Calu3 (cell line): ENCODE measurements at regions not wholly inside any gene's neighbourhood (a gene's known extent, or its start where the extent isn't known, plus 50 kb on each side); places are given as distances from the start of the nearest gene placed in this dataset.

ENCODE experiments used
- BruUV-seq: library from RNA; stranded (reverse); fragments of 400-500 nt; replicated peaks from 2 replicates; lab custom pipeline; 2021; lab: Mats Ljungman, UMichigan
- CTCF ChIA-PET: fragments of 300-600 bp; sonication (Branson Sonifier 250); formaldehyde crosslinking; loops from one replicate; lab custom pipeline; 2022; ENCODE audit warnings: antibody characterized with exemption; lab: Charles Lee
- DNase-seq: peaks from one replicate; pipeline ENCODE4 v3.0.0; 2022
- H3K27ac Mint-ChIP-seq: one replicate; pipeline ENCODE4 v1.8.0; 2022; ENCODE audit warnings: mixed read lengths; ENCODE audit not compliant: unreplicated experiment
- H3K27me3 Mint-ChIP-seq: one replicate; pipeline ENCODE4 v1.8.0; 2022; ENCODE audit warnings: mixed read lengths; ENCODE audit not compliant: unreplicated experiment
- H3K36me3 Mint-ChIP-seq: one replicate; pipeline ENCODE4 v1.8.0; 2022; ENCODE audit warnings: mild to moderate bottlenecking, moderate library complexity, mixed read lengths; ENCODE audit not compliant: insufficient read depth, unreplicated experiment
- H3K4me1 Mint-ChIP-seq: one replicate; pipeline ENCODE4 v1.8.0; 2022; ENCODE audit warnings: mild to moderate bottlenecking, low read depth, mixed read lengths; ENCODE audit not compliant: unreplicated experiment
- H3K4me3 Mint-ChIP-seq: one replicate; pipeline ENCODE4 v1.8.0; 2022; ENCODE audit warnings: mild to moderate bottlenecking, low read depth, moderate library complexity, mixed read lengths; ENCODE audit not compliant: unreplicated experiment
- H3K9me3 Mint-ChIP-seq: one replicate; pipeline ENCODE4 v1.8.0; 2022; ENCODE audit warnings: low read depth, mixed read lengths; ENCODE audit not compliant: unreplicated experiment
- CTCF ChIP-seq: fragments of 200-600 bp; IDR thresholded peaks from one replicate; pipeline ENCODE4 v1.8.0; 2022; ENCODE audit warnings: antibody characterized with exemption; ENCODE audit not compliant: unreplicated experiment
- intact Hi-C: fragments of 100-400 bp; cut with micrococcal nuclease; formaldehyde crosslinking; loops from one replicate; pipeline ENCODE4 v1.10.0; 2022; ENCODE audit not compliant: unreplicated experiment

GRCh38 chr14:28690029-28690692, 76.4 kb upstream of the FOXG1 start:
- intact Hi-C loops = no loop called here
- Mint-ChIP-seq H3K27me3 (no peaks in the 10 kb centered on the region), H3K4me1 (no peaks in the 10 kb centered on the region), H3K36me3 (no peaks in the 10 kb centered on the region), H3K9me3 (no peaks in the 10 kb centered on the region), H3K27ac (no peak overlapping the region), H3K4me3 (no peak overlapping the region)
- TF ChIP-seq CTCF = no peak
- CTCF ChIA-PET = no interaction called here
- BruUV-seq = no TSS peak
- DNase-seq = no peak

- Mint-ChIP-seq H3K27me3 (no peaks in the 10 kb centered on the region), H3K27ac (no peak overlapping the region), H3K4me3 (no peak overlapping the region), H3K9me3 (no peaks in the 10 kb centered on the region), H3K4me1 (no peaks in the 10 kb centered on the region), H3K36me3 (no peaks in the 10 kb centered on the region)
- no peak for DNase-seq
- TF ChIP-seq CTCF = no peak
- no TSS peak for BruUV-seq
- CTCF ChIA-PET = no interaction called here
- intact Hi-C loops = loop anchor here (1.0 kb wide), 1 partner anchor 32 kb away; no protein-coding TSS in a partner anchor
These were observed 71.5 kb upstream of the FOXG1 start for GRCh38 chr14:28695109-28695508.

GRCh38 chr14:28701733-28702132, 64.9 kb upstream of the FOXG1 start:
- intact Hi-C loops = no loop called here
- Mint-ChIP-seq H3K4me3 (no peak overlapping the region), H3K36me3 (no peaks in the 10 kb centered on the region), H3K27ac (no peak overlapping the region), H3K9me3 (no peaks in the 10 kb centered on the region), H3K4me1 (peaks cover 7% of the 10 kb centered on the region), H3K27me3 (no peaks in the 10 kb centered on the region)
- DNase-seq = no peak
- no peak for TF ChIP-seq CTCF
- CTCF ChIA-PET = no interaction called here
- BruUV-seq = no TSS peak

- H3K27ac Mint-ChIP-seq = no peak overlapping the region
- H3K4me1 Mint-ChIP-seq = peaks cover 15% of the 10 kb centered on the region
- BruUV-seq = no TSS peak
- TF ChIP-seq CTCF = no peak
- H3K27me3 Mint-ChIP-seq = no peaks in the 10 kb centered on the region
- CTCF ChIA-PET = no interaction called here
- no peak overlapping the region for H3K4me3 Mint-ChIP-seq
- H3K36me3 Mint-ChIP-seq = no peaks in the 10 kb centered on the region
- DNase-seq = no peak
- no peaks in the 10 kb centered on the region for H3K9me3 Mint-ChIP-seq
- intact Hi-C loops = no loop called here
These were observed 63.1 kb upstream of the FOXG1 start for GRCh38 chr14:28703482-28703881.
